ENCODE measurements at regions not wholly inside any gene's neighbourhood (a gene's known extent, or its start where the extent isn't known, plus 50 kb on each side); places are given as distances from the start of the nearest gene placed in this dataset.

DNA sequence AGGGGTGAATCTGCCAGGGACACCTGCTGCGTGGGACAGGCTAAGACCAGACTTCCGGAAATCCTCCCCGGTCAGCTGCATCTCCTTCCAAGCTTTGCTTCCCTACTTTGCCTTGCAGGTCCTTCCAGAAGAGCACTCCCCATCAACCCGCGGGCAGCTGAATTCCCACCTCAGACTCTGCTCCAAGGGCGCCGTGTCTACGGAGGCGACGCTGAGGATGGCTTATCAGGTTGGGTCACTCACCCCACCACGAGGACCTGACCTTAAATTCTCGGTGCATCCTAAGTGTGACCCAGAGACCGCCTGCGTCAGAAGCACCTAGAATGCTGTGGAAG, 78.9 kb upstream of the KMT2C start:
- TF ChIP-seq EZH2phosphoT487 (IDR thresholded peaks at IDR 0.05; ENCODE audit: unreplicated experiment): no peak
- no peak for TF ChIP-seq STAT1 (IDR thresholded peaks at IDR 0.05; ENCODE audit: unreplicated experiment)
- TF ChIP-seq NANOG (IDR thresholded peaks at IDR 0.05; ENCODE audit: borderline replicate concordance): no peak
- Histone ChIP-seq H3K9me2 (ENCODE audit: insufficient read depth) (no peaks in the 10 kb centered on the region; the same call in 1 of the 2 replicates), H3K4me2 (no peak overlapping the region), H3K79me2 (replicated peaks; ENCODE audit: insufficient read depth) (no peaks in the 10 kb centered on the region), H3K27ac (ENCODE audit: low read depth) (no peak overlapping the region), H3F3A (replicated peaks; ENCODE audit: low read depth) (no peaks in the 10 kb centered on the region), H3K4me1 (ENCODE audit: insufficient read depth) (no peaks in the 10 kb centered on the region), H3K27me3 (ENCODE audit: insufficient read depth) (no peaks in the 10 kb centered on the region), H4K20me1 (replicated peaks; ENCODE audit: insufficient read depth) (no peaks in the 10 kb centered on the region), H3K4me3 (no peak overlapping the region), H2AFZ (0 out of 2 replicates have a peak overlapping the region, but pooled peaks have one; percentile 47), H3K36me3 (ENCODE audit: insufficient read depth) (no peaks in the 10 kb centered on the region)
- peaks cover 3% of the 10 kb centered on the region for H3K27me3 Mint-ChIP-seq (ENCODE audit: insufficient read depth, low read depth, poor library complexity)
- DNase-seq (ENCODE audit: low spot score): no peak
- no peak for ATAC-seq
- H3K4me1 Mint-ChIP-seq: 0 out of 3 replicates have a peak, but pooled peaks cover 2% of the 10 kb centered on the region
- no peak overlapping the region for H3K27ac Mint-ChIP-seq
- H3K36me3 Mint-ChIP-seq (ENCODE audit: low read depth): no peaks in the 10 kb centered on the region; the same call in 2 of the 3 replicates
- no peak overlapping the region for H3K4me3 Mint-ChIP-seq
- peaks cover 5% of the 10 kb centered on the region; the same call in 2 of the 3 replicates for H3K9me3 Mint-ChIP-seq

DNA sequence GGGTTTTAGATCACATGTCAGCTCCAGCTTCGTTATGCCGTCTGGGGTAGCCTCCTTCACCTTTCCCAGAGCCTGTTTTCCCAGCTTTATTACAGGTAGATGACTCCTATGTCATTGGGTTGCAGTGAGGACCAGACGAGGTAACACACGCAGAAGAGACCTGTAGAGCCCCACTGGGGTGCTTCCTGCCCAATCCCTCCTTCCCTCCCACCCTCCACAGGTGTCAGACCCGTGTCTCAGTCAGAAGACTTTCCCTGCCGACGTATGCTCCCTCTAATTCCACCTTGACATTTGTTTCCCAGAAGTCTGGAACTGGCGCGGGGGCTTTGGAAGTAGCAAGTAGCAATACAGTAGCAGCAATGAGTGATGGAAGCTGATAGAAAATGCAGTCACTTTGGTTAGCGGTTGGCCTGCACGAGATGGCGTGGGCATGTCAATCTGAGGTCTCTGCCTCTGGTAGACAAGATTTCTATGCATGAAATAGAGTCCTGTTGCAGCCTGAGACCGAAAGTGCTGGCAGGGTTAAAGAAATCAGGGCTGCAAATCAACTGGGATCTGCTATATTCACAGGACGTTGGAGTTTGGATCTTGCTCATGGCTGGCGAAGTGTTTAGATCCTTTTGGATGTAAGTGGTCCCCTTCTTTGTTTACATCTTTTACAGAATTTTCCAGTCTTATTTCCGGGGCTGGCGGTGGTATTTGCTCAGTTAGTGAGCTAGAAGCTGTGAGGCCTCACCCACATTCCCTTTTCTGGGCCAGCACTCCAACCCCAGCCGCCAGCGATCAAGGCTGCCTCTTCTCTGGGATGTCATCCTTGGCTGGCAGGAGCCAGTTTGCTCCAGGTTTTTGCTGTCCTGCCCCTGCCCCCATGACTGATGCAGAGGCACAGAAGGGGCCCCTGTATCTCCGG, 78.3 kb upstream of the KMT2C start:
- no peak overlapping the region for H3K27ac ChIP-seq (ENCODE audit: low read depth)

More for the DNA sequence above, 78.3 kb upstream of the KMT2C start:
- no peak; the same call in 2 of the 3 replicates for ATAC-seq
- no peaks in the 10 kb centered on the region; the same call in 1 of the 3 replicates for H3K9me3 Mint-ChIP-seq
- DNase-seq (ENCODE audit: low spot score): no peak
- Histone ChIP-seq H2AFZ (peak overlapping the region; percentile 47; the same call in 1 of the 2 replicates), H3K4me3 (no peak overlapping the region), H3K9me2 (ENCODE audit: insufficient read depth) (no peaks in the 10 kb centered on the region; the same call in 1 of the 2 replicates), H4K20me1 (replicated peaks; ENCODE audit: insufficient read depth) (no peaks in the 10 kb centered on the region), H3K4me1 (ENCODE audit: insufficient read depth) (no peaks in the 10 kb centered on the region), H3K27me3 (ENCODE audit: insufficient read depth) (no peaks in the 10 kb centered on the region), H3K79me2 (replicated peaks; ENCODE audit: insufficient read depth) (no peaks in the 10 kb centered on the region), H3F3A (replicated peaks; ENCODE audit: low read depth) (no peaks in the 10 kb centered on the region), H3K4me2 (no peak overlapping the region), H3K36me3 (ENCODE audit: insufficient read depth) (no peaks in the 10 kb centered on the region)
- H3K4me3 Mint-ChIP-seq: no peak overlapping the region
- 0 out of 3 replicates have a peak, but pooled peaks cover 2% of the 10 kb centered on the region for H3K4me1 Mint-ChIP-seq
- TF ChIP-seq, protein P1, sequence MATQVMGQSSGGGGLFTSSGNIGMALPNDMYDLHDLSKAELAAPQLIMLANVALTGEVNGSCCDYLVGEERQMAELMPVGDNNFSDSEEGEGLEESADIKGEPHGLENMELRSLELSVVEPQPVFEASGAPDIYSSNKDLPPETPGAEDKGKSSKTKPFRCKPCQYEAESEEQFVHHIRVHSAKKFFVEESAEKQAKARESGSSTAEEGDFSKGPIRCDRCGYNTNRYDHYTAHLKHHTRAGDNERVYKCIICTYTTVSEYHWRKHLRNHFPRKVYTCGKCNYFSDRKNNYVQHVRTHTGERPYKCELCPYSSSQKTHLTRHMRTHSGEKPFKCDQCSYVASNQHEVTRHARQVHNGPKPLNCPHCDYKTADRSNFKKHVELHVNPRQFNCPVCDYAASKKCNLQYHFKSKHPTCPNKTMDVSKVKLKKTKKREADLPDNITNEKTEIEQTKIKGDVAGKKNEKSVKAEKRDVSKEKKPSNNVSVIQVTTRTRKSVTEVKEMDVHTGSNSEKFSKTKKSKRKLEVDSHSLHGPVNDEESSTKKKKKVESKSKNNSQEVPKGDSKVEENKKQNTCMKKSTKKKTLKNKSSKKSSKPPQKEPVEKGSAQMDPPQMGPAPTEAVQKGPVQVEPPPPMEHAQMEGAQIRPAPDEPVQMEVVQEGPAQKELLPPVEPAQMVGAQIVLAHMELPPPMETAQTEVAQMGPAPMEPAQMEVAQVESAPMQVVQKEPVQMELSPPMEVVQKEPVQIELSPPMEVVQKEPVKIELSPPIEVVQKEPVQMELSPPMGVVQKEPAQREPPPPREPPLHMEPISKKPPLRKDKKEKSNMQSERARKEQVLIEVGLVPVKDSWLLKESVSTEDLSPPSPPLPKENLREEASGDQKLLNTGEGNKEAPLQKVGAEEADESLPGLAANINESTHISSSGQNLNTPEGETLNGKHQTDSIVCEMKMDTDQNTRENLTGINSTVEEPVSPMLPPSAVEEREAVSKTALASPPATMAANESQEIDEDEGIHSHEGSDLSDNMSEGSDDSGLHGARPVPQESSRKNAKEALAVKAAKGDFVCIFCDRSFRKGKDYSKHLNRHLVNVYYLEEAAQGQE (IDR thresholded peaks at IDR 0.05; ENCODE audit: unreplicated experiment): no peak
- TF ChIP-seq CREB1 (CRISPR knock-in tag; IDR thresholded peaks at IDR 0.05; ENCODE audit: low read depth) (no peak), STAT1 (IDR thresholded peaks at IDR 0.05; ENCODE audit: unreplicated experiment) (no peak), NANOG (IDR thresholded peaks at IDR 0.05; ENCODE audit: borderline replicate concordance) (no peak), ZNF331 (CRISPR knock-in tag; IDR thresholded peaks at IDR 0.05; ENCODE audit: low read depth) (no peak), EZH2 (IDR thresholded peaks at IDR 0.05; ENCODE audit: low read depth, unreplicated experiment) (no peak), POLR2AphosphoS5 (IDR thresholded peaks at IDR 0.05; ENCODE audit: low read depth) (no peak), ZNF114 (CRISPR knock-in tag; IDR thresholded peaks at IDR 0.05) (no peak), EZH2phosphoT487 (IDR thresholded peaks at IDR 0.05; ENCODE audit: unreplicated experiment) (no peak), JUNB (IDR thresholded peaks at IDR 0.05; ENCODE audit: unreplicated experiment) (no peak)
- TF ChIP-seq, protein P2, sequence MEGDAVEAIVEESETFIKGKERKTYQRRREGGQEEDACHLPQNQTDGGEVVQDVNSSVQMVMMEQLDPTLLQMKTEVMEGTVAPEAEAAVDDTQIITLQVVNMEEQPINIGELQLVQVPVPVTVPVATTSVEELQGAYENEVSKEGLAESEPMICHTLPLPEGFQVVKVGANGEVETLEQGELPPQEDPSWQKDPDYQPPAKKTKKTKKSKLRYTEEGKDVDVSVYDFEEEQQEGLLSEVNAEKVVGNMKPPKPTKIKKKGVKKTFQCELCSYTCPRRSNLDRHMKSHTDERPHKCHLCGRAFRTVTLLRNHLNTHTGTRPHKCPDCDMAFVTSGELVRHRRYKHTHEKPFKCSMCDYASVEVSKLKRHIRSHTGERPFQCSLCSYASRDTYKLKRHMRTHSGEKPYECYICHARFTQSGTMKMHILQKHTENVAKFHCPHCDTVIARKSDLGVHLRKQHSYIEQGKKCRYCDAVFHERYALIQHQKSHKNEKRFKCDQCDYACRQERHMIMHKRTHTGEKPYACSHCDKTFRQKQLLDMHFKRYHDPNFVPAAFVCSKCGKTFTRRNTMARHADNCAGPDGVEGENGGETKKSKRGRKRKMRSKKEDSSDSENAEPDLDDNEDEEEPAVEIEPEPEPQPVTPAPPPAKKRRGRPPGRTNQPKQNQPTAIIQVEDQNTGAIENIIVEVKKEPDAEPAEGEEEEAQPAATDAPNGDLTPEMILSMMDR (conservative IDR thresholded peaks at IDR 0.05; ENCODE audit: low read depth in 2 of 2): no peak
- TF ChIP-seq, protein P3, sequence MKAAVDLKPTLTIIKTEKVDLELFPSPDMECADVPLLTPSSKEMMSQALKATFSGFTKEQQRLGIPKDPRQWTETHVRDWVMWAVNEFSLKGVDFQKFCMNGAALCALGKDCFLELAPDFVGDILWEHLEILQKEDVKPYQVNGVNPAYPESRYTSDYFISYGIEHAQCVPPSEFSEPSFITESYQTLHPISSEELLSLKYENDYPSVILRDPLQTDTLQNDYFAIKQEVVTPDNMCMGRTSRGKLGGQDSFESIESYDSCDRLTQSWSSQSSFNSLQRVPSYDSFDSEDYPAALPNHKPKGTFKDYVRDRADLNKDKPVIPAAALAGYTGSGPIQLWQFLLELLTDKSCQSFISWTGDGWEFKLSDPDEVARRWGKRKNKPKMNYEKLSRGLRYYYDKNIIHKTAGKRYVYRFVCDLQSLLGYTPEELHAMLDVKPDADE (IDR thresholded peaks at IDR 0.05): no peak
- H3K27ac Mint-ChIP-seq: no peak overlapping the region
- H3K36me3 Mint-ChIP-seq (ENCODE audit: low read depth): no peaks in the 10 kb centered on the region; the same call in 2 of the 3 replicates
- H3K27me3 Mint-ChIP-seq (ENCODE audit: insufficient read depth, low read depth, poor library complexity): peaks cover 4% of the 10 kb centered on the region
